ENCODE measurements at regions not wholly inside any gene's neighbourhood (a gene's known extent, or its start where the extent isn't known, plus 50 kb on each side); places are given as distances from the start of the nearest gene placed in this dataset.
"Not testable (repeated sequence)": the region's sequence is repeated elsewhere in the genome, so short reads cannot be mapped to it uniquely, and the experiment has no call there.

DNA sequence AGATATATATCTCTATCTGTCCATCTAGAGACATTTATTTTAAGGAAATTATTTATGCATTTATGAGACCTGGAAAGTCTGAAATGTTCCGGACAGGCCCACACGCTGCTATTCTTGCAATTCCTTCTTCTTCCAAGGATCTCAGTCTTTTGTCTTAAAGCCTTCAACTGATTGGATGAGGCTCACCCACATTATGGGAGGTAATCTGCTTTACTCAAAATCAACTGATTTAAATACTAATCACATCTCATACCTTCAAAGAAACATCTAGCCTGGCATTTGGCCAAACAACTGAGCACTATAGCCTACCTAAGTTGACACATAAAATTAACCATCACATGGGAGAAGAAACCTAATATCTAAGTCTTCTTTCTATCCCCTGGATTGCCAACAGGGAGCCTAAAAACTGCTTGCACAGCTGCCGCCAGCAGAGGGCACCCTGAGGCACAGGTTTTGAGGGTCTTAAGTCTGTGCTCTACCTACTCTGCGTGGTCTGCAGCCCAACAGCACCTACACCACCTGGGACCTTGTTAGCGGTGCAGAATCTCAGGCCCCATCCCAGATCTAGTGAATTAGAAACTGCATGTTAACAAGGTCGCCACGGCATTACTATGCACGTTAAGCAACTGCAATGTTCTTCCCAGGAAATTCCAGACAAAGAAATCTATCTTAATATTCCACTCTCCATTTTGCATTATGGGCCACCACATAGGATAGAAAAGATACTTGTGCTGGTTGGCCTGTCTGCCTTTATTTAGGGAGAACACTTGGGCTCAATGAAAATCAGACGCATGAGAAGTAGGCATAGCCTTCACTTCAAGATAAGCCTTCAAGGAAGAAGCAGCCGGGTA lies 249.7 kb downstream of the FOXG1 start:
- peak; percentile 43 to 72; a peak in 4 of 6 replicates for ATAC-seq
- no peaks in the 10 kb centered on the region for H3K4me1 ChIP-seq
- DNase-seq (ENCODE audit: low read depth in 1 of 2, low spot score in 1 of 2) = peak in 1 of 2 experiments; percentile 53
- ChIA-PET POLR2A (interaction anchor here (0.6 kb wide), 1 partner anchor 112 kb away, joined by 4 read pairs; no protein-coding TSS in a partner anchor), CTCF (no interaction called here)
- 31% methylated on average over 10 of the region's 10 CpGs for WGBS (ENCODE audit: missing lambda C conversion rate)
- no peaks in the 10 kb centered on the region for H3K9me3 ChIP-seq
- H3K27ac ChIP-seq = no peak overlapping the region
- peak in 1 of 2 experiments; percentile 56; a peak in 3 of 5 replicates for TF ChIP-seq RAD21 (conservative IDR thresholded peaks at IDR 0.05 in 1 of 2, IDR thresholded peaks at IDR 0.05 in 1 of 2)
- TF ChIP-seq CTCF (IDR thresholded peaks at IDR 0.05) = peak; percentile 31; the same call in 2 of the 3 replicates
- peak; percentile 45; the same call in 2 of the 3 replicates for TF ChIP-seq SMC3 (IDR thresholded peaks at IDR 0.05)
- no peak for TF ChIP-seq HOXB5 (CRISPR knock-in tag; IDR thresholded peaks at IDR 0.05)
- H3K4me2 ChIP-seq = no peak overlapping the region
- no peak overlapping the region for H3K4me3 ChIP-seq
- no peak for FAIRE-seq

DNA sequence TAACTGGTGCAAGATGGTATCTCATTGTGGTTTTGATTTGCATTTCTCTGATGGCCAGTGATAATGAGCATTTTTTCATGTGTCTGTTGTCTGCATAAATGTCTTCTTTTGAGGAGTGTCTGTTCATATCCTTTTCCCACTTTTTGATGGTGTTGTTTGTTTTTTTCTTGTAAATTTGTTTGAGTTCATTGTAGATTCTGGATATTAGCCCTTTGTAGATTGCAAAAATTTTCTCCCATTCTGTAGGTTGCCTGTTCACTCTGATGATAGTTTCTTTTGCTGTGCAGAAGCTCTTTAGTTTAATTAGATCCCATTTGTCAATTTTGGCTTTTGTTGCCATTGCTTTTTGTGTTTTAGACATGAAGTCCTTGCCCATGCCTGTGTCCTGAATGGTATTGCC lies 256.9 kb downstream of the FOXG1 start:
- H3K4me1 ChIP-seq; H3K4me2 ChIP-seq; DNase-seq (ENCODE audit: low read depth in 1 of 2, low spot score in 1 of 2); H3K4me3 ChIP-seq; FAIRE-seq; ATAC-seq; H3K27ac ChIP-seq; POLR2A ChIA-PET: not testable (repeated sequence)
- H3K9me3 ChIP-seq = peaks cover 15% of the 10 kb centered on the region; the same call in 2 of the 3 replicates
- CTCF ChIA-PET = interaction anchor here (0.7 kb wide), 1 partner anchor 195 kb away, joined by 5 read pairs; no protein-coding TSS in a partner anchor

- H3K4me2 ChIP-seq; H3K27ac ChIP-seq; CTCF ChIA-PET; POLR2A ChIA-PET; DNase-seq (ENCODE audit: low read depth in 1 of 2, low spot score in 1 of 2); FAIRE-seq; ATAC-seq; H3K4me3 ChIP-seq; H3K4me1 ChIP-seq: not testable (repeated sequence)
- peaks cover 18% of the 10 kb centered on the region; the same call in 2 of the 3 replicates for H3K9me3 ChIP-seq
- 11% methylated on average over 3 of the region's 3 CpGs for WGBS (ENCODE audit: missing lambda C conversion rate)
Observed at GRCh38 chr14:29027441-29027840, 260.9 kb downstream of the FOXG1 start.

- H3K4me1 ChIP-seq; DNase-seq (ENCODE audit: low read depth in 1 of 2, low spot score in 1 of 2); POLR2A ChIA-PET; H3K4me3 ChIP-seq; ATAC-seq; CTCF ChIA-PET; FAIRE-seq: not testable (repeated sequence)
- Histone ChIP-seq H3K9me3 (peaks cover 18% of the 10 kb centered on the region; the same call in 2 of the 3 replicates), H3K4me2 (peak overlapping the region; percentile 56; the same call in 2 of the 3 replicates), H3K27ac (peak overlapping the region; percentile 33 to 75; a peak in 4 of 6 replicates)
- WGBS (ENCODE audit: missing lambda C conversion rate) = 31% methylated on average over 2 of the region's 2 CpGs
Observed at GRCh38 chr14:29027941-29028705, 261.5 kb downstream of the FOXG1 start.

GRCh38 chr14:29028973-29029582 lies 262.5 kb downstream of the FOXG1 start:
- WGBS (ENCODE audit: missing lambda C conversion rate) = 8% methylated on average over 5 of the region's 7 CpGs
- DNase-seq (ENCODE audit: low read depth in 1 of 2, low spot score in 1 of 2) = peak in 1 of 2 experiments; percentile 59
- TF ChIP-seq CTCF (IDR thresholded peaks at IDR 0.05) (no peak), HMGXB4 (CRISPR knock-in tag; IDR thresholded peaks at IDR 0.05; ENCODE audit: borderline replicate concordance) (no peak), FOSB (CRISPR knock-in tag; IDR thresholded peaks at IDR 0.05) (no peak), NR3C1 (IDR thresholded peaks at IDR 0.05) (no peak), ESRRA (IDR thresholded peaks at IDR 0.05; ENCODE audit: borderline replicate concordance, low read length) (no peak), RARB (CRISPR knock-in tag; IDR thresholded peaks at IDR 0.05) (no peak), SMC3 (IDR thresholded peaks at IDR 0.05) (no peak), EP300 (IDR thresholded peaks at IDR 0.05) (no peak), MYC (IDR thresholded peaks at IDR 0.05; ENCODE audit: borderline replicate concordance, low read length) (no peak)
- TF ChIP-seq, protein P1, sequence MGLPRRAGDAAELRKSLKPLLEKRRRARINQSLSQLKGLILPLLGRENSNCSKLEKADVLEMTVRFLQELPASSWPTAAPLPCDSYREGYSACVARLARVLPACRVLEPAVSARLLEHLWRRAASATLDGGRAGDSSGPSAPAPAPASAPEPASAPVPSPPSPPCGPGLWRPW (IDR thresholded peaks at IDR 0.05) = no peak
- TF ChIP-seq, protein P2, sequence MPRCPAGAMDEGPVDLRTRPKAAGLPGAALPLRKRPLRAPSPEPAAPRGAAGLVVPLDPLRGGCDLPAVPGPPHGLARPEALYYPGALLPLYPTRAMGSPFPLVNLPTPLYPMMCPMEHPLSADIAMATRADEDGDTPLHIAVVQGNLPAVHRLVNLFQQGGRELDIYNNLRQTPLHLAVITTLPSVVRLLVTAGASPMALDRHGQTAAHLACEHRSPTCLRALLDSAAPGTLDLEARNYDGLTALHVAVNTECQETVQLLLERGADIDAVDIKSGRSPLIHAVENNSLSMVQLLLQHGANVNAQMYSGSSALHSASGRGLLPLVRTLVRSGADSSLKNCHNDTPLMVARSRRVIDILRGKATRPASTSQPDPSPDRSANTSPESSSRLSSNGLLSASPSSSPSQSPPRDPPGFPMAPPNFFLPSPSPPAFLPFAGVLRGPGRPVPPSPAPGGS (IDR thresholded peaks at IDR 0.05) = no peak

More at GRCh38 chr14:29028973-29029582, 262.5 kb downstream of the FOXG1 start:
- Histone ChIP-seq H3K9me3 (peaks cover 18% of the 10 kb centered on the region; the same call in 2 of the 3 replicates), H3K27ac (peak overlapping the region; percentile 33 to 75; a peak in 4 of 6 replicates), H3K4me3 (no peak overlapping the region), H3K4me2 (peak overlapping the region; percentile 56), H3K4me1 (0 out of 3 replicates have a peak, but pooled peaks cover 3% of the 10 kb centered on the region)
- ATAC-seq (peak in 1 of 2 experiments; percentile 68; a peak in 3 of 6 replicates), FAIRE-seq (no peak)
- CTCF ChIA-PET = no interaction called here
- POLR2A ChIA-PET = no interaction called here

Data from A549 (cell line).